Calu3 (cell line): ENCODE measurements at regions not wholly inside any gene's neighbourhood (a gene's known extent, or its start where the extent isn't known, plus 50 kb on each side); places are given as distances from the start of the nearest gene placed in this dataset.

Experiments
- BruUV-seq: library from RNA; stranded (reverse); fragments of 400-500 nt; replicated peaks from 2 replicates; lab custom pipeline; 2021; lab: Mats Ljungman, UMichigan
- CTCF ChIA-PET: fragments of 300-600 bp; sonication (Branson Sonifier 250); formaldehyde crosslinking; loops from one replicate; lab custom pipeline; 2022; ENCODE audit warnings: antibody characterized with exemption; lab: Charles Lee
- DNase-seq: peaks from one replicate; pipeline ENCODE4 v3.0.0; 2022
- H3K27ac Mint-ChIP-seq: one replicate; pipeline ENCODE4 v1.8.0; 2022; ENCODE audit warnings: mixed read lengths; ENCODE audit not compliant: unreplicated experiment
- H3K27me3 Mint-ChIP-seq: one replicate; pipeline ENCODE4 v1.8.0; 2022; ENCODE audit warnings: mixed read lengths; ENCODE audit not compliant: unreplicated experiment
- H3K36me3 Mint-ChIP-seq: one replicate; pipeline ENCODE4 v1.8.0; 2022; ENCODE audit warnings: mild to moderate bottlenecking, moderate library complexity, mixed read lengths; ENCODE audit not compliant: insufficient read depth, unreplicated experiment
- H3K4me1 Mint-ChIP-seq: one replicate; pipeline ENCODE4 v1.8.0; 2022; ENCODE audit warnings: mild to moderate bottlenecking, low read depth, mixed read lengths; ENCODE audit not compliant: unreplicated experiment
- H3K4me3 Mint-ChIP-seq: one replicate; pipeline ENCODE4 v1.8.0; 2022; ENCODE audit warnings: mild to moderate bottlenecking, low read depth, moderate library complexity, mixed read lengths; ENCODE audit not compliant: unreplicated experiment
- H3K9me3 Mint-ChIP-seq: one replicate; pipeline ENCODE4 v1.8.0; 2022; ENCODE audit warnings: low read depth, mixed read lengths; ENCODE audit not compliant: unreplicated experiment
- CTCF ChIP-seq: fragments of 200-600 bp; IDR thresholded peaks from one replicate; pipeline ENCODE4 v1.8.0; 2022; ENCODE audit warnings: antibody characterized with exemption; ENCODE audit not compliant: unreplicated experiment
- intact Hi-C: fragments of 100-400 bp; cut with micrococcal nuclease; formaldehyde crosslinking; loops from one replicate; pipeline ENCODE4 v1.10.0; 2022; ENCODE audit not compliant: unreplicated experiment

- TF ChIP-seq CTCF: no peak
- CTCF ChIA-PET: no interaction called here
- H3K4me1 Mint-ChIP-seq: no peaks in the 10 kb centered on the region
- H3K27me3 Mint-ChIP-seq: no peaks in the 10 kb centered on the region
- intact Hi-C loops: no loop called here
- no peaks in the 10 kb centered on the region for H3K36me3 Mint-ChIP-seq
- BruUV-seq: no TSS peak
- no peak overlapping the region for H3K4me3 Mint-ChIP-seq
- H3K9me3 Mint-ChIP-seq: peaks cover 11% of the 10 kb centered on the region
- no peak for DNase-seq
- no peak overlapping the region for H3K27ac Mint-ChIP-seq
Measured at GRCh38 chr2:5359397-5359796, 332.8 kb upstream of the SOX11 start.

- CTCF ChIA-PET: no interaction called here
- no peaks in the 10 kb centered on the region for H3K4me1 Mint-ChIP-seq
- no peak overlapping the region for H3K4me3 Mint-ChIP-seq
- no peak overlapping the region for H3K27ac Mint-ChIP-seq
- DNase-seq: no peak
- H3K9me3 Mint-ChIP-seq: peaks cover 9% of the 10 kb centered on the region
- no peak for TF ChIP-seq CTCF
- no peaks in the 10 kb centered on the region for H3K27me3 Mint-ChIP-seq
- no peaks in the 10 kb centered on the region for H3K36me3 Mint-ChIP-seq
- intact Hi-C loops: no loop called here
- BruUV-seq: no TSS peak
Measured at GRCh38 chr2:5360081-5360480, 332.1 kb upstream of the SOX11 start.

- no peak for DNase-seq
- intact Hi-C loops: no loop called here
- TF ChIP-seq CTCF: no peak
- Mint-ChIP-seq H3K9me3 (peaks cover 9% of the 10 kb centered on the region), H3K27me3 (no peaks in the 10 kb centered on the region), H3K4me1 (no peaks in the 10 kb centered on the region), H3K4me3 (no peak overlapping the region), H3K27ac (no peak overlapping the region), H3K36me3 (no peaks in the 10 kb centered on the region)
- CTCF ChIA-PET: no interaction called here
- no TSS peak for BruUV-seq
Measured at GRCh38 chr2:5364361-5364760, 327.8 kb upstream of the SOX11 start.

GRCh38 chr2:5365871-5366461 is 326.2 kb upstream of the SOX11 start:
- peak; percentile 45 for DNase-seq
- intact Hi-C loops: no loop called here
- BruUV-seq: no TSS peak
- Mint-ChIP-seq H3K36me3 (no peaks in the 10 kb centered on the region), H3K4me3 (no peak overlapping the region), H3K4me1 (no peaks in the 10 kb centered on the region), H3K27ac (no peak overlapping the region), H3K27me3 (no peaks in the 10 kb centered on the region), H3K9me3 (peaks cover 9% of the 10 kb centered on the region)
- CTCF ChIA-PET: interaction anchor here (0.6 kb wide), 1 partner anchor 1611 kb away, joined by 6 read pairs; no protein-coding TSS in a partner anchor
- TF ChIP-seq CTCF: peak; percentile 43
